IMR-90 (cell line): ENCODE measurements at regions not wholly inside any gene's neighbourhood (a gene's known extent, or its start where the extent isn't known, plus 50 kb on each side); places are given as distances from the start of the nearest gene placed in this dataset.
A peak's percentile ranks its signal among the peaks of the same experiment; 100 is the strongest.

Experiments
- ATAC-seq: fragments of 200-7000 bp; cut with Tn5 transposase; 2 replicates; pipeline ENCODE4 v1.9.1; 2020; ENCODE audit warnings: low read depth, mild to moderate bottlenecking, moderate library complexity
- BruUV-seq: library from RNA; stranded (reverse); fragments of 400-500 nt; replicated peaks from 2 replicates; lab custom pipeline; 2021; lab: Mats Ljungman, UMichigan
- CTCF ChIA-PET: fragments of 300-600 bp; formaldehyde crosslinking; extraction: SDS; loops from one replicate; lab custom pipeline; 2021; ENCODE audit warnings: antibody characterized with exemption; lab: Yijun Ruan, JAX
- POLR2A ChIA-PET: fragments of 300-600 bp; sonication (Branson Sonifier 250); formaldehyde crosslinking; loops from one replicate; lab custom pipeline; 2022; ENCODE audit warnings: antibody characterized with exemption; ENCODE audit not compliant: unreplicated experiment; lab: Charles Lee
- DNase-seq: peaks from one replicate; pipeline ENCODE4 v3.0.0; 2013
- H2AFZ ChIP-seq: replicated peaks from 2 replicates; pipeline ENCODE3; 2013; ENCODE audit warnings: low read length, mild to moderate bottlenecking; ENCODE audit not compliant: poor library complexity
- H2AK5ac ChIP-seq: 2 replicates; pipeline ENCODE4 v1.6.1; 2013; ENCODE audit warnings: low read depth, low read length, inconsistent platforms
- H2AK9ac ChIP-seq: replicated peaks from 2 replicates; pipeline ENCODE3; 2013; ENCODE audit warnings: mild to moderate bottlenecking, low read depth, low read length, moderate library complexity; ENCODE audit not compliant: poor library complexity
- H2BK120ac ChIP-seq: 2 replicates; pipeline ENCODE4 v1.6.1; 2013; ENCODE audit warnings: low read depth, low read length, inconsistent platforms
- H2BK15ac ChIP-seq: 3 replicates; pipeline ENCODE4 v1.6.1; 2013; ENCODE audit warnings: low read depth, low read length, inconsistent platforms
- H2BK20ac ChIP-seq: 2 replicates; pipeline ENCODE4 v1.6.1; 2013; ENCODE audit warnings: low read depth, mild to moderate bottlenecking, inconsistent platforms, low read length, moderate library complexity
- H2BK5ac ChIP-seq: 2 replicates; pipeline ENCODE4 v1.6.1; 2013; ENCODE audit warnings: mild to moderate bottlenecking, low read depth, low read length, inconsistent platforms; ENCODE audit not compliant: poor library complexity, severe bottlenecking
- H3K14ac ChIP-seq: replicated peaks from 2 replicates; pipeline ENCODE4 v1.6.1; 2013; ENCODE audit warnings: low read depth, low read length, inconsistent platforms
- H3K18ac ChIP-seq: 2 replicates; pipeline ENCODE4 v1.6.1; 2013; ENCODE audit warnings: low read depth, low read length, control low read depth
- H3K23ac ChIP-seq: 2 replicates; pipeline ENCODE4 v1.6.1; 2013; ENCODE audit warnings: low read depth, low read length, inconsistent platforms
- H3K27ac ChIP-seq: 2 replicates; pipeline ENCODE4 v1.5.1; 2013; ENCODE audit warnings: mild to moderate bottlenecking, control low read depth, low read length; ENCODE audit not compliant: insufficient read depth
- H3K27me3 ChIP-seq: 2 replicates; pipeline ENCODE4 v1.6.1; 2013; ENCODE audit warnings: low read length; ENCODE audit not compliant: control insufficient read depth, insufficient read depth
- H3K36me3 ChIP-seq: 2 replicates; pipeline ENCODE4 v1.6.1; 2013; ENCODE audit warnings: low read length, mixed read lengths; ENCODE audit not compliant: control insufficient read depth, insufficient read depth
- H3K4ac ChIP-seq: 2 replicates; pipeline ENCODE4 v1.6.1; 2013; ENCODE audit warnings: low read depth, low read length, inconsistent platforms
- H3K4me1 ChIP-seq: 2 replicates; pipeline ENCODE4 v1.6.1; 2013; ENCODE audit warnings: low read length, mixed read lengths; ENCODE audit not compliant: control insufficient read depth, insufficient read depth
- H3K4me2 ChIP-seq: 2 replicates; pipeline ENCODE4 v1.6.1; 2013; ENCODE audit warnings: low read depth, mild to moderate bottlenecking, control low read depth, low read length, moderate library complexity
- H3K4me3 ChIP-seq: 2 replicates; pipeline ENCODE4 v1.5.1; 2013; ENCODE audit warnings: low read depth, mild to moderate bottlenecking, control low read depth, low read length, moderate library complexity; ENCODE audit not compliant: insufficient read depth
- H3K56ac ChIP-seq: 2 replicates; pipeline ENCODE4 v1.6.1; 2013; ENCODE audit warnings: low read length, inconsistent platforms; ENCODE audit not compliant: insufficient read depth; ENCODE audit errors: extremely low read depth
- H3K79me1 ChIP-seq, 2 experiments: 2 replicates each; pipeline ENCODE4 v1.6.1; 2013; ENCODE audit warnings: low read length in 2 of 2, inconsistent platforms in 1 of 2, low read depth in 1 of 2
- H3K9ac ChIP-seq: 2 replicates; pipeline ENCODE4 v1.6.1; 2013; ENCODE audit warnings: low read depth, low read length, control low read depth
- H3K9me1 ChIP-seq: 2 replicates; pipeline ENCODE4 v1.6.1; 2013; ENCODE audit warnings: low read length, inconsistent platforms; ENCODE audit not compliant: insufficient read depth
- H3K9me3 ChIP-seq: 2 replicates; pipeline ENCODE4 v1.6.1; 2013; ENCODE audit warnings: low read length; ENCODE audit not compliant: control insufficient read depth, insufficient read depth
- H4K20me1 ChIP-seq: 2 replicates; pipeline ENCODE4 v1.6.1; 2013; ENCODE audit warnings: low read length, inconsistent platforms; ENCODE audit not compliant: insufficient read depth
- H4K5ac ChIP-seq: 2 replicates; pipeline ENCODE4 v1.6.1; 2013; ENCODE audit warnings: mild to moderate bottlenecking, low read depth, low read length, control low read depth
- H4K8ac ChIP-seq, 2 experiments: 2 replicates each; pipeline ENCODE4 v1.6.1; 2013; ENCODE audit warnings: low read depth in 2 of 2, low read length in 2 of 2, control low read depth in 1 of 2, inconsistent platforms in 1 of 2
- H4K91ac ChIP-seq: 2 replicates; pipeline ENCODE4 v1.6.1; 2013; ENCODE audit warnings: low read depth, low read length, inconsistent platforms; ENCODE audit not compliant: insufficient read depth
- BHLHE40 ChIP-seq: fragments of 150-350 bp; IDR thresholded peaks from 2 replicates; pipeline ENCODE4 v1.6.1; 2016; ENCODE audit warnings: mild to moderate bottlenecking, low read depth, low read length
- FOS ChIP-seq: fragments of 150-350 bp; IDR thresholded peaks from 2 replicates; pipeline ENCODE4 v1.6.1; 2016; ENCODE audit warnings: low read depth, low read length
- MAFK ChIP-seq: IDR thresholded peaks from 2 replicates; pipeline ENCODE4 v1.6.1; 2012; ENCODE audit warnings: low read depth, low read length, improper control_type of control experiment
- MAZ ChIP-seq: IDR thresholded peaks from 2 replicates; pipeline ENCODE4 v1.6.1; 2012; ENCODE audit warnings: low read depth, mild to moderate bottlenecking, low read length, improper control_type of control experiment, moderate library complexity, borderline replicate concordance
- MXI1 ChIP-seq: IDR thresholded peaks from 2 replicates; pipeline ENCODE4 v1.6.1; 2012; ENCODE audit warnings: low read depth, mild to moderate bottlenecking, low read length, moderate library complexity, borderline replicate concordance
- POLR2A ChIP-seq: IDR thresholded peaks from 2 replicates; pipeline ENCODE4 v1.6.1; 2012; ENCODE audit warnings: mild to moderate bottlenecking, low read depth, low read length
- RAD21 ChIP-seq: IDR thresholded peaks from 2 replicates; pipeline ENCODE4 v1.6.1; 2012; ENCODE audit warnings: low read length, improper control_type of control experiment
- RCOR1 ChIP-seq: IDR thresholded peaks from 2 replicates; pipeline ENCODE4 v1.6.1; 2012; ENCODE audit warnings: mild to moderate bottlenecking, low read length, improper control_type of control experiment; ENCODE audit not compliant: insufficient replicate concordance
- SMC3 ChIP-seq: fragments of 150-350 bp; IDR thresholded peaks from 2 replicates; pipeline ENCODE4 v1.6.1; 2016; ENCODE audit warnings: low read depth, mild to moderate bottlenecking, antibody characterized with exemption, low read length, moderate library complexity
- WGBS, 2 experiments: methylation state at CpG; one replicate each; pipeline versions ENCODE4 v1.1.5 to v1.1.7; 2013; ENCODE audit warnings: missing lambda C conversion rate in 2 of 2; ENCODE audit not compliant: insufficient read length in 1 of 2; ENCODE audit errors: extremely low coverage in 2 of 2; 5-methylcytosine and 5-hydroxymethylcytosine counted together
- dilution Hi-C: fragments of 300-500 bp; cut with HindIII; formaldehyde crosslinking; loops from one replicate; pipeline ENCODE4 v1.14.3; 2018; ENCODE audit warnings: low sequenced_read_pairs; ENCODE audit not compliant: unreplicated experiment
- in situ Hi-C: fragments of 300-500 bp; cut with MboI; formaldehyde crosslinking; loops from 3 replicates; pipeline ENCODE4 v1.14.3; 2019; ENCODE audit warnings: low sequenced_read_pairs, inconsistent platforms, mixed read lengths
- intact Hi-C: fragments of 100-400 bp; cut with micrococcal nuclease; formaldehyde crosslinking; loops from 2 replicates; pipeline ENCODE4 v1.10.0; 2022

- peak overlapping the region; percentile 11 for H2BK5ac ChIP-seq
- ATAC-seq, result no peak; the same call in 1 of the 2 replicates
- H3K27ac ChIP-seq, result no peak overlapping the region
- 100% methylated on average over 3 of the region's 5 CpGs; no CpG with 5 or more reads in 1 of the 2 experiments for WGBS, 2 experiments
- H4K91ac ChIP-seq, result no peak overlapping the region
- no peak overlapping the region for H3K56ac ChIP-seq
- H3K14ac ChIP-seq, result peak overlapping the region; percentile 61; the same call in 1 of the 2 replicates
- H3K79me1 ChIP-seq, result no peaks in the 10 kb centered on the region
- H3K9me3 ChIP-seq, result no peaks in the 10 kb centered on the region
- no peak overlapping the region for H3K4me3 ChIP-seq
- no peaks in the 10 kb centered on the region for H3K36me3 ChIP-seq
- no peak overlapping the region for H4K8ac ChIP-seq
- H3K4me1 ChIP-seq, result peaks cover 9% of the 10 kb centered on the region
- no peaks in the 10 kb centered on the region for H3K27me3 ChIP-seq
- in situ Hi-C loops (no loop called here), dilution Hi-C loops (no loop called here), intact Hi-C loops (loop anchor here (5.0 kb wide), 1 partner anchor 420 kb away; the partner anchor contains the start of gene ZEB2)
- H3K4me2 ChIP-seq, result no peak overlapping the region; the same call in 1 of the 2 replicates
- H3K23ac ChIP-seq, result no peak overlapping the region
- BruUV-seq, result no TSS peak
- H4K5ac ChIP-seq, result no peak overlapping the region
- H3K4ac ChIP-seq, result peak overlapping the region; percentile 5; the same call in 1 of the 2 replicates
- no peak for TF ChIP-seq BHLHE40
- TF ChIP-seq FOS, result no peak
- TF ChIP-seq POLR2A, result no peak
- TF ChIP-seq RAD21, result no peak
- TF ChIP-seq RCOR1, result no peak
- no peak for TF ChIP-seq MAZ
- TF ChIP-seq SMC3, result no peak
- TF ChIP-seq MAFK, result no peak
- TF ChIP-seq MXI1, result no peak
- no peak for DNase-seq
- ChIA-PET POLR2A (no interaction called here), CTCF (no interaction called here)
- H2BK20ac ChIP-seq, result peak overlapping the region; percentile 46; the same call in 1 of the 2 replicates
- H3K9ac ChIP-seq, result no peak overlapping the region
- no peaks in the 10 kb centered on the region for H4K20me1 ChIP-seq
- peak overlapping the region; percentile 36; the same call in 1 of the 2 replicates for H3K18ac ChIP-seq
- no peak overlapping the region for H2AK5ac ChIP-seq
- H3K9me1 ChIP-seq, result peaks cover 4% of the 10 kb centered on the region
- no peak overlapping the region for H2BK15ac ChIP-seq
- H2AFZ ChIP-seq, result no peak overlapping the region
- H2BK120ac ChIP-seq, result peak overlapping the region; percentile 6
- no peak overlapping the region for H2AK9ac ChIP-seq
Measured at GRCh38 chr2:144941743-144942488, 422.0 kb upstream of the ZEB2 start.
